Smooth muscle cell (in vitro differentiated cells): ENCODE measurements at regions not wholly inside any gene's neighbourhood (a gene's known extent, or its start where the extent isn't known, plus 50 kb on each side); places are given as distances from the start of the nearest gene placed in this dataset.
"Not testable (repeated sequence)": the region's sequence is repeated elsewhere in the genome, so short reads cannot be mapped to it uniquely, and the experiment has no call there.

Experiments
- DNase-seq: peaks from one replicate; lab custom pipeline; 2025; ENCODE audit not compliant: unreplicated experiment; lab: John Stamatoyannopoulos, UW
- H2AFZ ChIP-seq: fragments of 200-600 bp; sonication (generic); 2 replicates; pipeline ENCODE4 v1.6.0; 2016; ENCODE audit warnings: antibody characterized with exemption, low read depth, mild to moderate bottlenecking
- H3F3A ChIP-seq: fragments of 200-600 bp; sonication (generic); 2 replicates; pipeline ENCODE4 v1.6.0; 2017; ENCODE audit warnings: antibody characterized with exemption, low read depth
- H3K27ac ChIP-seq: fragments of 200-600 bp; sonication (generic); 2 replicates; pipeline ENCODE4 v1.5.1; 2016; ENCODE audit warnings: low read depth, mild to moderate bottlenecking
- H3K27me3 ChIP-seq: fragments of 200-600 bp; sonication (generic); 2 replicates; pipeline ENCODE4 v1.6.1; 2016; ENCODE audit warnings: low read depth, mild to moderate bottlenecking
- H3K36me3 ChIP-seq: fragments of 200-600 bp; sonication (generic); 2 replicates; pipeline ENCODE4 v1.5.1; 2016; ENCODE audit warnings: low read depth
- H3K4me1 ChIP-seq: fragments of 200-600 bp; sonication (generic); 2 replicates; pipeline ENCODE4 v1.5.1; 2016; ENCODE audit warnings: low read depth
- H3K4me2 ChIP-seq: fragments of 200-600 bp; sonication (generic); 2 replicates; pipeline ENCODE4 v1.6.0; 2016; ENCODE audit warnings: mild to moderate bottlenecking
- H3K4me3 ChIP-seq: fragments of 200-600 bp; sonication (generic); 2 replicates; pipeline ENCODE4 v1.5.1; 2016; ENCODE audit warnings: mild to moderate bottlenecking
- H3K79me2 ChIP-seq: fragments of 200-600 bp; sonication (generic); 2 replicates; pipeline ENCODE4 v1.6.0; 2016; ENCODE audit warnings: low read depth, mild to moderate bottlenecking
- H3K9ac ChIP-seq: fragments of 200-600 bp; sonication (generic); 2 replicates; pipeline ENCODE4 v1.6.0; 2016; ENCODE audit warnings: low read depth
- H3K9me3 ChIP-seq: fragments of 200-600 bp; sonication (generic); replicated peaks from 2 replicates; pipeline ENCODE4 v1.5.1; 2016; ENCODE audit warnings: low read depth
- H4K20me1 ChIP-seq: fragments of 200-600 bp; sonication (generic); 2 replicates; pipeline ENCODE4 v1.6.0; 2016; ENCODE audit warnings: low read depth
- CTCF ChIP-seq: fragments of 200-600 bp; sonication (generic); IDR thresholded peaks from 2 replicates; pipeline ENCODE4 v1.5.1; 2017; ENCODE audit warnings: borderline replicate concordance, mild to moderate bottlenecking, antibody characterized with exemption; ENCODE audit not compliant: insufficient read depth, poor library complexity, severe bottlenecking
- WGBS: methylation state at CpG from one replicate; pipeline ENCODE4 v1.1.7; 2016; ENCODE audit warnings: low lambda C conversion rate; 5-methylcytosine and 5-hydroxymethylcytosine counted together

- not testable (repeated sequence) for DNase-seq, H3K4me3 ChIP-seq, H2AFZ ChIP-seq, H3K4me1 ChIP-seq, H3K9ac ChIP-seq, H3F3A ChIP-seq, H3K27ac ChIP-seq, H3K79me2 ChIP-seq, H3K36me3 ChIP-seq, H3K27me3 ChIP-seq, H3K9me3 ChIP-seq, H4K20me1 ChIP-seq, H3K4me2 ChIP-seq
- WGBS: 0% methylated on average over 1 of the region's 4 CpGs
Observed at GRCh38 chr1:206380163-206380790, 90.0 kb upstream of the IKBKE start.

- 12% methylated on average over 1 of the region's 7 CpGs for WGBS
- not testable (repeated sequence) for H3K4me1 ChIP-seq, H3K27me3 ChIP-seq, H3K9me3 ChIP-seq, H2AFZ ChIP-seq, H3K79me2 ChIP-seq, H4K20me1 ChIP-seq, H3K36me3 ChIP-seq, H3K9ac ChIP-seq, H3F3A ChIP-seq, DNase-seq, H3K4me3 ChIP-seq, H3K4me2 ChIP-seq
- peak overlapping the region; percentile 64 for H3K27ac ChIP-seq
Observed at GRCh38 chr1:206380791-206381610, 89.3 kb upstream of the IKBKE start.

- not testable (repeated sequence) for H3K4me2 ChIP-seq, H3K9ac ChIP-seq, H3K79me2 ChIP-seq, H3K27ac ChIP-seq, H3K4me3 ChIP-seq, H3K9me3 ChIP-seq, H3K4me1 ChIP-seq, H3K36me3 ChIP-seq, DNase-seq, H4K20me1 ChIP-seq, H2AFZ ChIP-seq, H3K27me3 ChIP-seq, H3F3A ChIP-seq
- WGBS: 62% methylated on average over 4 of the region's 11 CpGs
- peak; percentile 29 for TF ChIP-seq CTCF
Observed at GRCh38 chr1:206384029-206384807, 86.1 kb upstream of the IKBKE start.

GRCh38 chr1:206384891-206385290 lies 85.4 kb upstream of the IKBKE start:
- H3K4me3 ChIP-seq, DNase-seq, H3K4me2 ChIP-seq, H3F3A ChIP-seq, H4K20me1 ChIP-seq, H3K36me3 ChIP-seq, H3K27me3 ChIP-seq, H3K9me3 ChIP-seq, H3K9ac ChIP-seq, H3K79me2 ChIP-seq, H3K4me1 ChIP-seq, H2AFZ ChIP-seq, H3K27ac ChIP-seq: not testable (repeated sequence)
- 75% methylated on average over 1 of the region's 1 CpG for WGBS

- not testable (repeated sequence) for H4K20me1 ChIP-seq
Observed at GRCh38 chr1:206387631-206388030, 82.6 kb upstream of the IKBKE start.

GRCh38 chr1:206391903-206392302 lies 78.4 kb upstream of the IKBKE start:
- H2AFZ ChIP-seq, H3K79me2 ChIP-seq, H3F3A ChIP-seq, H3K27ac ChIP-seq, H3K27me3 ChIP-seq, H3K4me1 ChIP-seq, H4K20me1 ChIP-seq, DNase-seq, H3K36me3 ChIP-seq, H3K9me3 ChIP-seq, H3K4me2 ChIP-seq, H3K9ac ChIP-seq, H3K4me3 ChIP-seq: not testable (repeated sequence)
- 86% methylated on average over 1 of the region's 2 CpGs for WGBS

More at GRCh38 chr1:206387631-206388030, 82.6 kb upstream of the IKBKE start:
- not testable (repeated sequence) for H3K4me3 ChIP-seq, H3F3A ChIP-seq, H3K4me2 ChIP-seq, DNase-seq, H3K79me2 ChIP-seq, H3K4me1 ChIP-seq, H2AFZ ChIP-seq, H3K36me3 ChIP-seq, H3K27ac ChIP-seq, H3K9ac ChIP-seq, H3K27me3 ChIP-seq, H3K9me3 ChIP-seq
- no CpG with 5 or more reads among the region's 5 CpGs for WGBS

GRCh38 chr1:206397501-206397900 lies 72.8 kb upstream of the IKBKE start:
- not testable (repeated sequence) for H3K9me3 ChIP-seq, H3K27ac ChIP-seq
- 64% methylated on average over 4 of the region's 6 CpGs for WGBS

More at GRCh38 chr1:206397501-206397900, 72.8 kb upstream of the IKBKE start:
- H3K36me3 ChIP-seq, H3K4me3 ChIP-seq, H4K20me1 ChIP-seq, H3K4me1 ChIP-seq, H3K27me3 ChIP-seq, DNase-seq, H3F3A ChIP-seq, H3K79me2 ChIP-seq, H2AFZ ChIP-seq, H3K9ac ChIP-seq, H3K4me2 ChIP-seq: not testable (repeated sequence)
